HFFc6 (cell line): ENCODE measurements at regions not wholly inside any gene's neighbourhood (a gene's known extent, or its start where the extent isn't known, plus 50 kb on each side); places are given as distances from the start of the nearest gene placed in this dataset.

Experiments
- DNase-seq: peaks from one replicate; pipeline ENCODE4 v3.0.0-alpha.2; 2018
- H3K27ac Mint-ChIP-seq: 2 replicates; pipeline ENCODE4 v1.8.0; 2020; ENCODE audit warnings: mild to moderate bottlenecking, mixed read lengths
- H3K27me3 Mint-ChIP-seq: 2 replicates; pipeline ENCODE4 v1.8.0; 2021; ENCODE audit warnings: mild to moderate bottlenecking, moderate library complexity, mixed read lengths; ENCODE audit not compliant: insufficient read depth
- H3K36me3 Mint-ChIP-seq: 2 replicates; pipeline ENCODE4 v1.8.0; 2021; ENCODE audit warnings: low read depth, mixed read lengths
- H3K4me1 Mint-ChIP-seq: 2 replicates; pipeline ENCODE4 v1.8.0; 2020; ENCODE audit warnings: low read depth, mixed read lengths
- H3K4me3 Mint-ChIP-seq: 2 replicates; pipeline ENCODE4 v1.8.0; 2020; ENCODE audit warnings: mild to moderate bottlenecking, moderate library complexity, mixed read lengths
- H3K9me3 Mint-ChIP-seq: 2 replicates; pipeline ENCODE4 v1.8.0; 2020; ENCODE audit warnings: mild to moderate bottlenecking, mixed read lengths
- TF ChIP-seq, protein P1 (sequence below): fragments of 200-600 bp; sonication (generic); IDR thresholded peaks from 2 replicates; pipeline ENCODE4 v1.5.0; 2021; ENCODE audit warnings: antibody characterized with exemption, mild to moderate bottlenecking

DNA sequence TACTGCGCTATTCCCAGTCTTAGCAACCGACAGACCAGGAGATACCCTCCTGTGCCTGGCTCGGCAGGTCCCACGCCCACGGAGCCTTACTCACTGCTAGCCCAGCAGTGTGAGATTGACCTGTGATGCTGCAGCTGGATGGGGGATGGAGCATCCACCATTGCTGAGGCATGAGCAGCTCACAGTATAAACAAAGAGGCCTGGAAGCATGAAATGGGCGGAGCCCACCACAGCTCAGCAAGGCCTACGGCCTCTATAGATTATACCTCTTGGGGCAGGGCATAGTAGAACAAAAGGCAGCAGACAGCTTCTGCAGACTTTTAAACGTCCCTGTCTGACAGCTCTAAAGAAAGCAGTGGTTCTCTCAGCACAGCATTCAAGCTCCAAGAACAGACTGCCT lies 160.3 kb downstream of the ANXA2 start:
- no peaks in the 10 kb centered on the region for H3K9me3 Mint-ChIP-seq
- TF ChIP-seq, protein P1, sequence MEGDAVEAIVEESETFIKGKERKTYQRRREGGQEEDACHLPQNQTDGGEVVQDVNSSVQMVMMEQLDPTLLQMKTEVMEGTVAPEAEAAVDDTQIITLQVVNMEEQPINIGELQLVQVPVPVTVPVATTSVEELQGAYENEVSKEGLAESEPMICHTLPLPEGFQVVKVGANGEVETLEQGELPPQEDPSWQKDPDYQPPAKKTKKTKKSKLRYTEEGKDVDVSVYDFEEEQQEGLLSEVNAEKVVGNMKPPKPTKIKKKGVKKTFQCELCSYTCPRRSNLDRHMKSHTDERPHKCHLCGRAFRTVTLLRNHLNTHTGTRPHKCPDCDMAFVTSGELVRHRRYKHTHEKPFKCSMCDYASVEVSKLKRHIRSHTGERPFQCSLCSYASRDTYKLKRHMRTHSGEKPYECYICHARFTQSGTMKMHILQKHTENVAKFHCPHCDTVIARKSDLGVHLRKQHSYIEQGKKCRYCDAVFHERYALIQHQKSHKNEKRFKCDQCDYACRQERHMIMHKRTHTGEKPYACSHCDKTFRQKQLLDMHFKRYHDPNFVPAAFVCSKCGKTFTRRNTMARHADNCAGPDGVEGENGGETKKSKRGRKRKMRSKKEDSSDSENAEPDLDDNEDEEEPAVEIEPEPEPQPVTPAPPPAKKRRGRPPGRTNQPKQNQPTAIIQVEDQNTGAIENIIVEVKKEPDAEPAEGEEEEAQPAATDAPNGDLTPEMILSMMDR, result no peak
- H3K4me1 Mint-ChIP-seq, result no peaks in the 10 kb centered on the region
- no peak for DNase-seq
- H3K27ac Mint-ChIP-seq, result no peak overlapping the region
- peaks cover 10% of the 10 kb centered on the region for H3K27me3 Mint-ChIP-seq
- H3K4me3 Mint-ChIP-seq, result no peak overlapping the region
- no peaks in the 10 kb centered on the region for H3K36me3 Mint-ChIP-seq

DNA sequence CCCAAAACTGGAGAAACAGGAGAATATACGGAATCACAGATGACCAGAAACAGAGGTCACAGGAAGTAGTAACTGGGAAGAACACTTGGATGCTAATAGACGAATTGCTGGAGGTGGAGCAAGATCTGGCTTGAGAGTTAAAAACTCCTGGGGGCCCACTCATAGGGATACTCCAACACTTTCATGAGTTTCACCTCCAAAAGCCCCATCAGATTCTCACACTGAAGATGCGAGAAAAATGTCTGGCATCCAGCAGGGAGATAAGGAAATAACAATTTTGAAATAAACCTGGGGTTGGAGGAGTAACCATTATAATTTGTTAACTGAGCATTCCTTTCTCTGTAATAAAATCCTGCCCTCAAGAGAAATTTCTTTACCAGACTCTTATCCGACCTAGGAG lies 154.0 kb downstream of the ANXA2 start:
- DNase-seq, result no peak
- Mint-ChIP-seq H3K4me3 (no peak overlapping the region), H3K9me3 (no peaks in the 10 kb centered on the region), H3K4me1 (no peaks in the 10 kb centered on the region), H3K27me3 (peaks cover 1% of the 10 kb centered on the region; the same call in 1 of the 2 replicates), H3K36me3 (no peaks in the 10 kb centered on the region), H3K27ac (no peak overlapping the region)
- TF ChIP-seq, protein P1, result no peak

DNA sequence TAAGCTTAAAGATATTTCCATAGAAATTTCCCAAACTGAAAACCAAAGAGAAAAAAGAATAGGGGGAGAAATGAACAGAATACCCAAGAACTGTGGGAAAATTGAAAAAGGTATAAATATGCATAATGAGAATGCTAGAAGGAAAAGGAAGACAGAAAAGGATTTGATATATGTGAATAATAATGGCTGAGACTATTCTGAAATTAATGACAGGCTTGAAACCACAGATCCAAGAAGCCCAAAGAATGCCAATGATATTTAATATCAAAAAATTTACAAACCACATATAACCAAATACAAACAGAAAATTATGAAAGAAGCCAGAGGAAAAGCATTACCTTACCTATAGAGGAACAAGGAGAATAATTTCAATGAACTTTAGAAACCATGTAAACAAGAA lies 153.0 kb downstream of the ANXA2 start:
- DNase-seq, result no peak
- Mint-ChIP-seq H3K36me3 (no peaks in the 10 kb centered on the region), H3K4me3 (no peak overlapping the region), H3K27ac (no peak overlapping the region), H3K27me3 (peaks cover 2% of the 10 kb centered on the region), H3K4me1 (no peaks in the 10 kb centered on the region), H3K9me3 (no peaks in the 10 kb centered on the region)
- TF ChIP-seq, protein P1, result no peak

DNA sequence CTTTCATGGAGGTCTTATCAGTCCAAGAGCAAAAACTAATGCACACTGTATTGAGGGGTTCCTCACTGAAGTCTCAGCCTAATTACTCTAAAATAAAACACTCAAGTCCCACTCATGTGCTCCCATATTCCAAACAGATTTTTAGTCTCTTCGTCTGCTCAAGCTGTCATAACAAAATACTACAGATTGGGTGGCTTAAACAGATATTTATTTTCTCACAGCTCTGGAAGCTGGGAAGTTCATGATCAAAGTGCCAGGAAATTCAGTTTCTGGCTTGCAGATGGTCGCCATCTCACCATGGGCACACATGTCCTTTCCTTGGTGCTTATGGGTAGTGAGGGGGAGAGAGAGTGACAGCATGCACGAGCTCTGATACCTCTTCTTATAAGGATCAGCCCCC lies 147.5 kb downstream of the ANXA2 start:
- H3K4me3 Mint-ChIP-seq, result no peak overlapping the region

GRCh38 chr15:60251300-60252070 lies 146.3 kb downstream of the ANXA2 start:
- no peak overlapping the region for H3K27ac Mint-ChIP-seq
- H3K4me1 Mint-ChIP-seq, result no peaks in the 10 kb centered on the region
- TF ChIP-seq, protein P1, result no peak
- no peak for DNase-seq
- H3K4me3 Mint-ChIP-seq, result no peak overlapping the region
- H3K27me3 Mint-ChIP-seq, result peaks cover 11% of the 10 kb centered on the region
- H3K9me3 Mint-ChIP-seq, result no peaks in the 10 kb centered on the region
- no peaks in the 10 kb centered on the region for H3K36me3 Mint-ChIP-seq

More for the DNA sequence above, 147.5 kb downstream of the ANXA2 start:
- H3K27ac Mint-ChIP-seq, result no peak overlapping the region
- H3K27me3 Mint-ChIP-seq, result peaks cover 11% of the 10 kb centered on the region
- TF ChIP-seq, protein P1, result no peak
- no peaks in the 10 kb centered on the region for H3K36me3 Mint-ChIP-seq
- DNase-seq, result no peak
- no peaks in the 10 kb centered on the region for H3K4me1 Mint-ChIP-seq
- H3K9me3 Mint-ChIP-seq, result no peaks in the 10 kb centered on the region
